HG02870 (cell line): ENCODE measurements at regions not wholly inside any gene's neighbourhood (a gene's known extent, or its start where the extent isn't known, plus 50 kb on each side); places are given as distances from the start of the nearest gene placed in this dataset.
A peak's percentile ranks its signal among the peaks of the same experiment; 100 is the strongest.
"Not testable (repeated sequence)": the region's sequence is repeated elsewhere in the genome, so short reads cannot be mapped to it uniquely, and the experiment has no call there.

Experiments
- ATAC-seq: cut with Tn5 transposase; IDR thresholded peaks from one replicate; pipeline ENCODE4 v1.9.1; 2021; ENCODE audit warnings: mild to moderate bottlenecking, moderate library complexity; ENCODE audit not compliant: unreplicated experiment

GRCh38 chr4:162761965-162762364, 404.7 kb downstream of the NAF1 start:
- ATAC-seq, result no peak

GRCh38 chr4:162740228-162740627, 426.5 kb downstream of the NAF1 start:
- ATAC-seq, result not testable (repeated sequence)

- ATAC-seq, result not testable (repeated sequence)
Observed at GRCh38 chr4:162739596-162739995, 427.1 kb downstream of the NAF1 start.

GRCh38 chr4:162732876-162733275, 433.8 kb downstream of the NAF1 start:
- ATAC-seq, result no peak

- ATAC-seq, result no peak
Observed at GRCh38 chr4:162727766-162728165, 438.9 kb downstream of the NAF1 start.

- no peak for ATAC-seq
Observed at GRCh38 chr4:162727232-162727631, 439.5 kb downstream of the NAF1 start.

GRCh38 chr4:162715401-162715800, 451.3 kb downstream of the NAF1 start:
- ATAC-seq, result no peak

- peak; percentile 65 for ATAC-seq
Observed at GRCh38 chr4:162707962-162708361, 458.7 kb downstream of the NAF1 start.

- ATAC-seq, result no peak
Observed at GRCh38 chr4:162706632-162707031, 460.1 kb downstream of the NAF1 start.

GRCh38 chr4:162706051-162706450, 460.6 kb downstream of the NAF1 start:
- ATAC-seq, result no peak

- no peak for ATAC-seq
Observed at GRCh38 chr4:162705130-162705803, 461.4 kb downstream of the NAF1 start.

- peak; percentile 59 for ATAC-seq
Observed at GRCh38 chr4:162700815-162701361, 465.8 kb downstream of the NAF1 start.

GRCh38 chr4:162700358-162700757, 466.3 kb downstream of the NAF1 start:
- ATAC-seq, result no peak

- ATAC-seq, result no peak
Observed at GRCh38 chr4:162699629-162700028, 467.1 kb downstream of the NAF1 start.

- ATAC-seq, result no peak
Observed at GRCh38 chr4:162685410-162685809, 481.3 kb downstream of the NAF1 start.

GRCh38 chr4:162684998-162685397, 481.7 kb downstream of the NAF1 start:
- ATAC-seq, result no peak

GRCh38 chr4:162684371-162684700, 482.4 kb downstream of the NAF1 start:
- ATAC-seq, result no peak

- no peak for ATAC-seq
Observed at GRCh38 chr4:162683659-162684370, 482.9 kb downstream of the NAF1 start.

GRCh38 chr4:162682651-162683050, 484.0 kb downstream of the NAF1 start:
- ATAC-seq, result no peak

GRCh38 chr4:162681212-162681611, 485.5 kb downstream of the NAF1 start:
- no peak for ATAC-seq

- ATAC-seq, result no peak
Observed at GRCh38 chr4:162675661-162676060, 491.0 kb downstream of the NAF1 start.

- peak; percentile 53 for ATAC-seq
Observed at GRCh38 chr4:162661913-162662312, 498.1 kb upstream of the FSTL5 start.
